ENCODE measurements at regions not wholly inside any gene's neighbourhood (a gene's known extent, or its start where the extent isn't known, plus 50 kb on each side); places are given as distances from the start of the nearest gene placed in this dataset.

DNA sequence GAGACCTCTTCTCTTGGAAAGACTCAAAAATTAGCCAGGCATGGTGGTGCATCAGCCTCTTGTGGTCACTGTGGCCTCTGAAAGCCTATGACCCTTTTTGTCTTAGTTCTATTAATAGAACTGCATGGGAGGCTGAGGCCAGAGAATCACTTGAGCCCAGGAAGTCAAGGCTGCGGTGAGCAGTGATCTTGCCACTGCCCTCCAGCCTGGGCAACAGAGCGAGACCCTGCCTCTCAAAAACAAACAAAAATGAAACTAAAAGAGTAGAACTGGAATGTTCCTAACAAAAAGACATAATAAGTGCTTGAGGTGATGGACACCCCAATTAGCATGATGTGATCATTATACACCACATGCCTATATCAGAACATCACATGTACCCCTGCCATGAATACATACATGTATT is 197.0 kb upstream of the EEA1 start:
- H3K4me1 ChIP-seq, result peaks cover 0 to 20% (median 0%) of the 10 kb centered on the region in 4 donors
- no peak overlapping the region for H3K27ac ChIP-seq
- TF ChIP-seq, protein P1, sequence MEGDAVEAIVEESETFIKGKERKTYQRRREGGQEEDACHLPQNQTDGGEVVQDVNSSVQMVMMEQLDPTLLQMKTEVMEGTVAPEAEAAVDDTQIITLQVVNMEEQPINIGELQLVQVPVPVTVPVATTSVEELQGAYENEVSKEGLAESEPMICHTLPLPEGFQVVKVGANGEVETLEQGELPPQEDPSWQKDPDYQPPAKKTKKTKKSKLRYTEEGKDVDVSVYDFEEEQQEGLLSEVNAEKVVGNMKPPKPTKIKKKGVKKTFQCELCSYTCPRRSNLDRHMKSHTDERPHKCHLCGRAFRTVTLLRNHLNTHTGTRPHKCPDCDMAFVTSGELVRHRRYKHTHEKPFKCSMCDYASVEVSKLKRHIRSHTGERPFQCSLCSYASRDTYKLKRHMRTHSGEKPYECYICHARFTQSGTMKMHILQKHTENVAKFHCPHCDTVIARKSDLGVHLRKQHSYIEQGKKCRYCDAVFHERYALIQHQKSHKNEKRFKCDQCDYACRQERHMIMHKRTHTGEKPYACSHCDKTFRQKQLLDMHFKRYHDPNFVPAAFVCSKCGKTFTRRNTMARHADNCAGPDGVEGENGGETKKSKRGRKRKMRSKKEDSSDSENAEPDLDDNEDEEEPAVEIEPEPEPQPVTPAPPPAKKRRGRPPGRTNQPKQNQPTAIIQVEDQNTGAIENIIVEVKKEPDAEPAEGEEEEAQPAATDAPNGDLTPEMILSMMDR (IDR thresholded peaks at IDR 0.05), result no peak
- TF ChIP-seq POLR2A (IDR thresholded peaks at IDR 0.05), result no peak

DNA sequence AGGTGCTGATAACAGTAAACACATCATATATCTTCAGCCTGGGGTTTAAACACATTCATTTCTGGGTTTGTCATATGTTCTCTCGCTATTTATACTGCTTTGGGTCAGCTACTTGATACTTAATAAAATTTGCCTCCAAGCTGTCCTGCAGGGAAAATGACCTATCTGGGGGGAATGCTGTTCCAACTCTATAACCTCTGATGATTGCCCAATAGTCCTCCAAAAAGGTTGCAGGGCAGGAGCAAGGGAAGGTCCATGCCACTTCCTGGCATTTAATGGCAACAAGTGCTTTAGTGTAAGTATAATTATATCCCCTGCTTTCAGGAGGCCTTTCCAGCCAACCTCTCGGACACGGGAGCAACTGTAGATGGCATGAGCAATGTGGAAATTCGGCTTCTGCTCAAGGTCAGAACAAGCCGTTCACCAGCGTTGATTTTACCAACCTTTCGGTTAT is 198.0 kb upstream of the EEA1 start:
- Histone ChIP-seq H3K27me3 (no peaks in the 10 kb centered on the region), H3K9me3 (no peaks in the 10 kb centered on the region), H3K4me1 (peaks cover 0 to 20% (median 0%) of the 10 kb centered on the region in 4 donors), H3K27ac (peak overlapping the region in 1 of 4 donors; percentile 62), H3K4me3 (no peak overlapping the region), H3K36me3 (no peaks in the 10 kb centered on the region)
- no peak for DNase-seq
- no peak for TF ChIP-seq POLR2A (IDR thresholded peaks at IDR 0.05)
- TF ChIP-seq, protein P1 (IDR thresholded peaks at IDR 0.05), result no peak

More for the DNA sequence above, 197.0 kb upstream of the EEA1 start:
- no peaks in the 10 kb centered on the region for H3K9me3 ChIP-seq
- H3K4me3 ChIP-seq, result no peak overlapping the region
- H3K27me3 ChIP-seq, result no peaks in the 10 kb centered on the region
- DNase-seq, result no peak
- no peaks in the 10 kb centered on the region for H3K36me3 ChIP-seq

DNA sequence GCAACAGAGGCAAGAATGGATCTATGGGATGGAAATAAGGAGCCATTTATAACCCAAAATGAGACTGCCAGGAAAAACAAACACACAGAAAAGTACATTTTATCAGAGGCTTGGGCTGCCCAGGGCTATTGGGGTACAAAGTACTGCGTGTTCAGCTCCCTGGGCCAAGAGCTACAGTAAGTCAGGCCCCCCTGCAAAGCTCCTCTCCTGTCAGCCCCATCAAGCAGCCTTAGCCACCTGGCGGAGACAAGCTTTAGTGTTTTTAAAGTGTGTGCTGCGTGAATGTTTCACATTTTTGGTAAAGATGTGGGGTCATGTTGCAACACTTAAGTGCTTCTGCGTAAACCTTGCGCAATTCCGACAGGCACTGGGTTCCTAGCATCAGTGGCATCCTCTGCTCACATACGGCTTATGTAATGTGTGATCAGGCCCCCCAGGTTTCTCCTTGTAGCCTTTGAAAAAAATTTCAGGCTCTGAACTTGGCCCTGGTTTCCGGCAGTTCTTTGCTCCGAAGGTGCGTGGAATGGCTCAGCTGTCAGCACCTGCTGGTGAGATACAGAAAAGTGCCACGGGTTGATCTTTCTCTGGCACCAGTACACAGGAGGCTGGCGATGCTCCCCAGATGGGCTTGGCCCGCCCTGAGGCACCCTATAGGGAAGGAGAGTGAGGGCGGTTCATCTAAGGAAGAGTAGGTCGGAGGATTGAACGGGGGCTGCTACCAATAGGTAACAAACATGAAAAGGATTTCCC is 198.7 kb upstream of the EEA1 start:
- DNase-seq, result peak in 2 of 3 donors; percentile 60 to 68
- Histone ChIP-seq H3K27ac (peak overlapping the region in 2 of 4 donors; percentile 35 to 62), H3K36me3 (no peaks in the 10 kb centered on the region), H3K9me3 (no peaks in the 10 kb centered on the region), H3K27me3 (no peaks in the 10 kb centered on the region), H3K4me3 (no peak overlapping the region), H3K4me1 (peaks cover 0 to 20% (median 0%) of the 10 kb centered on the region in 4 donors)
- TF ChIP-seq, protein P1 (IDR thresholded peaks at IDR 0.05), result peak in 3 of 6 experiments; percentile 21 to 56 (median 33)
- no peak for TF ChIP-seq POLR2A (IDR thresholded peaks at IDR 0.05)

DNA sequence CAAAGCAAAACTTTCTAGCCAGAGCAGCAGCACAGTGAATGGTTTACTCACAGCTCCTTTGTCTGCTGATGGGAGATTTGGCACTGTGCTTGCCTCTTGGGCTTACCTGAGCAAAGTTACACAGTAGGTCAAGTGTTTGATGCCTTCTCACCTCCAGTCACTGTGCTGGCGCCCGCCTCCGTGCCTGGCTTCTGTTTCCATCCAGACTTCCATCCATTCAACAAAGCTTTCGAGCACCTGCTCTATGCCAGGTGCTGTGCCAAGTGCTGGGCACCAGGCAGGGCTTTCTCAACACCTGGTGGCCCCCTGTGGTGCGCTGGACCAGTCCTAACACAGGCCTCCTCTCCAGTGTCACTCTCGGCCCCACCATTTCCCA is 199.2 kb upstream of the EEA1 start:
- H3K36me3 ChIP-seq, result no peaks in the 10 kb centered on the region
- H3K9me3 ChIP-seq, result no peaks in the 10 kb centered on the region
- H3K4me3 ChIP-seq, result no peak overlapping the region
- TF ChIP-seq, protein P1 (IDR thresholded peaks at IDR 0.05), result no peak
- no peak for TF ChIP-seq POLR2A (IDR thresholded peaks at IDR 0.05)
- H3K27me3 ChIP-seq, result no peaks in the 10 kb centered on the region
- DNase-seq, result no peak
- H3K27ac ChIP-seq, result peak overlapping the region in 2 of 4 donors; percentile 35 to 62
- peaks cover 0 to 20% (median 0%) of the 10 kb centered on the region in 4 donors for H3K4me1 ChIP-seq

DNA sequence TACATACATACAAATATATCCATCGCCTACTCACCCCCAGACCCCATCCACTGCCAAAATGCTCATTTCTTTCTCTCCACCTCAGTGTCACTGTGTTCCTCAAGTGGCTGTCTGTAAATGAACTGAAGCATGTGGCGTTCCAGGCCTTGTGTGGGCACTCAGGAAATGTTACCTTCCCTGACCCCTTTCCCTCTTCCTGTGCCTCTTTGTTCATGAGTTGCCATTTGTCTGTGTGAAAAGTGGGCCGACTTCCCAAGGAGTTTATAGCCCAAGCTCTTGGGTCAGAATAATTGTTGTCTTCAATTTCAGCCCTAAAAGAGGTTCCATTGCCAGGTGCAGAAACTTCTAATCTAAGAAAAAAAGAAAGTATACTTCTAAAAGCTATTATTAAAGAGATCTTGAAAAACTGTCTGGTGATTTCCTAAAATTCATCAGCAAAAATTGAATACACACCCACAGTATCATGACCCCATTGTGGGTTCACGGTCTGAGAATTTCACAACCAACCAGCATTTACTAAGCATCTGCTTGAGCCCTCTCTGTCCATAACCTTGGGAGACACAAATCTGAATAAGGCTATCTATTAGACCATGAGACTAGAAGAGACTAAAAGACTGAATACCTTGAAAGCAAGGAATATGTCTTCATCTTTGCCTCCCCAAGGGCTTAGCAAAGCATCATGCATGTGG is 201.4 kb upstream of the EEA1 start:
- no peak for DNase-seq
- Histone ChIP-seq H3K27me3 (no peaks in the 10 kb centered on the region), H3K27ac (no peak overlapping the region), H3K4me3 (no peak overlapping the region), H3K9me3 (no peaks in the 10 kb centered on the region), H3K4me1 (peaks cover 0 to 30% (median 0%) of the 10 kb centered on the region in 4 donors), H3K36me3 (no peaks in the 10 kb centered on the region)
- TF ChIP-seq POLR2A (IDR thresholded peaks at IDR 0.05), result no peak
- TF ChIP-seq, protein P1 (IDR thresholded peaks at IDR 0.05), result no peak

All from Peyer's patch (tissue), 4 donors.